Stimulated activated naive CD4-positive, alpha-beta T cell (primary cell): ENCODE measurements at regions not wholly inside any gene's neighbourhood (a gene's known extent, or its start where the extent isn't known, plus 50 kb on each side); places are given as distances from the start of the nearest gene placed in this dataset.
A peak's percentile ranks its signal among the peaks of the same experiment; 100 is the strongest.

Source experiments
- DNase-seq, 6 experiments: peaks; one replicate each; lab custom pipeline; 2025; lab: John Stamatoyannopoulos, UW

DNA sequence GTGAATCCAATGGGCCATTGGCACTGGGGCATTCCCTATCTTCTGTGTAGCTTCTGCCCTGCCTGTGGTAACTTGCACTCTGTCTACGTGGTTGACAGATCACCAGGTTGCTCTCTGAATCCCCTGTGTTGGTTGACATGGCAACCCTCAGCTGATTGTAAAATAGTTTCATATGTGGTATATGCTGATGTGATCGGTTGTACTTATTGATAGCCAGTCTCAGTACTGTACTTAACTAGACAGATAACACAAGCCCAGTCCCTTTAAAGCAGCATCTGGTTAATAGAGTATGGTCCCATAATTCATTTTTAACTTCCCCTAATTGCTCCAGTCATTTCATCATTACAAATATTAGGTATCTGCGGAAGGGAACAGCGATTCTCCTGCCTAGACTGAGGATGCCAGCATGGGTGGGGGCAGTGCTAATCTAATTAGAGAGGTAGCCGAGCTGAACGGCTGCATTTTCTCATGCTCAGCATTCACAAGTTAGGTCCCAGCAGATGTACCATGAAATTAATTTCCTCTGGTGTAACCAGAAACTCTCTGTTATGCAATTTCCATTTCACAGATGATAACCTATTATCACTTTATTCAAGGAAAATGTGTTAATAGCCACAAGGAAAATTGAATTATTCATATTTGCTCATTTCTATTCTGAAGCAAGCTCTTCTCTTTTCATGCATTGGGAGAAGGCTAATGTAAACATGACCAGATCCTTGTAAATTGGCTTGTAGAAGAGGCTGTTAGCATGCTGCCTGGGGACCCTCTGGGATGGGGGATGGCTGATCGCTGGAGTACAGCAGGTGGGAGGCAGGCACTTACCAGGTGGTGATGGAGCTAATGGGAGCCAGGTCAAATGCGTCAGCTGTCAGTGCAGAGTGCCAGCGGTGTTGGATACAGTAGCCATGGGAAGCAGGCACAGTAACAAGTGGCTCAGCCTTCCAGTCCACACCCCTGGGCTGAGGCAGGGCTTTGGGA is 608.3 kb downstream of the GALR1 start:
- no peak for DNase-seq

DNA sequence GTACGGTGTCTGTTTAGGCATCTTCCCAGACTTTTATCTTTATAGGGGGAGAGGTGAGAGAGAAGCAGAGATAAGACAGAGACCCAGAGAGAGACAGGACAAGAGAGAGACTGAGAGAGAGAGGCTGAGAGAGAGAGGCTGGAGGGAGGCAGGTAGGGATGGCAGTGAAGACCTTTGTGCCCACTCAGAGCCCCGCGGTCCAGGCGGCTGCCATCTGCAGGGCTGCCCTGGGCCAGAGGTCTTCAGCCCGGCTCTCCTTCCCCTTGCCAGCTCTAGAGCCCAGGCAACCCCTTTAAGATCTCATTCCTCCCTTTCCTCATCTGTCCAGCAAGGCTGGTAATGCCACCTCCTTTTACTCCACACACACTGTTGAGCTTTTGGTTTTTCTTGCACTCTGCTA is 610.0 kb downstream of the GALR1 start:
- no peak for DNase-seq

- no peak for DNase-seq
Observed at GRCh38 chr18:77862066-77862757, 612.6 kb downstream of the GALR1 start.

- no peak for DNase-seq
Observed at GRCh38 chr18:77865853-77866252, 616.2 kb downstream of the GALR1 start.

GRCh38 chr18:77866351-77866750 is 616.7 kb downstream of the GALR1 start:
- no peak for DNase-seq

GRCh38 chr18:77870199-77870598 is 620.6 kb downstream of the GALR1 start:
- no peak for DNase-seq

DNA sequence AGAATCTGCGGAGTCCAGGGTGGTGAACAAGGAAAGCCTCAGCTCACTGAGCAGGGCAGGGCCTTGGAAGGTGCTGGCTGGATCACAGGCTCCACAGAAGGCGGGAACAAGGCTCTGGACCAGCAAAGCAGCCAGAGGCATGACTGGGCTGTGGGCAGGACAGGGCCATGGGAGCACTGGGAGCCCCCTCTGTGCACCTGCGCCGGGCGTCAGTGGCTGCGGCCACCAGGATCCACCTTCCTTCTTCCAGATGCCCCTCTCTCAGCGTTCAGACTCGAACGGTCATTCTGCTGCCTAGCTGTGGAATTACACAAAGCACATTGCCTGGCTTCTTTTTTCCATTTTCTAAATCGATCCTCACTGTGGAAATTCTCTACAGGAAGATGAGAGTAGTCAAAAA is 621.2 kb downstream of the GALR1 start:
- no peak for DNase-seq

GRCh38 chr18:77872166-77872565 is 622.5 kb downstream of the GALR1 start:
- DNase-seq, result no peak

DNA sequence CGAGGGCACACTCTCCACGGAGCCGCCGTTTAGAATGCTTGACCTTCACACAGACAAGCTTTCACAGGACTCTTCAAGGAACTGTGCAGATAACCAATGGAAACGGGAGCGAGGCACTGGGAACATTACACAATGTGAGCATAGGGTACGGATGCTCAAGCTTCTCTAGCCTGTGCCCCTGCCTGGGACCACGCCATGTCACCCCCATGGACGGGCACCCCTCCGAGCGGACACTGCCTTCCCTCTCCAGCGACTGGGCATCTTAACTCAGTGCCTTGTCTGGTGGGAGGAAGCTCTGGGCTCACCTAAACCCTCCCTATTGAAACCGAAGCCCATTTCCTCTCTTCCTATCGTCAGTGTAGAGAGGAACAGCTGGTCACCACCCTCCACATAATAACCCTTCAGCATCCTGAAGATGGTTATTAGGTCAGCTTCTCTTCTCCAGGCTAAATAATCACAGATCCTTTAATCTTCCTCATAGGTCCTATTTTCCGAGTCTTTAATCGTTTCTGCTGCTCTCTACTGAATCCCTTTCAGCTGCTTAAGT is 626.7 kb downstream of the GALR1 start:
- no peak for DNase-seq

GRCh38 chr18:77879829-77880228 is 630.2 kb downstream of the GALR1 start:
- DNase-seq, result no peak

GRCh38 chr18:77884454-77884853 is 634.8 kb downstream of the GALR1 start:
- DNase-seq, result no peak

- no peak for DNase-seq
Observed at GRCh38 chr18:77894060-77894459, 644.4 kb downstream of the GALR1 start.

- DNase-seq, result no peak
Observed at GRCh38 chr18:77895250-77895649, 645.6 kb downstream of the GALR1 start.

DNA sequence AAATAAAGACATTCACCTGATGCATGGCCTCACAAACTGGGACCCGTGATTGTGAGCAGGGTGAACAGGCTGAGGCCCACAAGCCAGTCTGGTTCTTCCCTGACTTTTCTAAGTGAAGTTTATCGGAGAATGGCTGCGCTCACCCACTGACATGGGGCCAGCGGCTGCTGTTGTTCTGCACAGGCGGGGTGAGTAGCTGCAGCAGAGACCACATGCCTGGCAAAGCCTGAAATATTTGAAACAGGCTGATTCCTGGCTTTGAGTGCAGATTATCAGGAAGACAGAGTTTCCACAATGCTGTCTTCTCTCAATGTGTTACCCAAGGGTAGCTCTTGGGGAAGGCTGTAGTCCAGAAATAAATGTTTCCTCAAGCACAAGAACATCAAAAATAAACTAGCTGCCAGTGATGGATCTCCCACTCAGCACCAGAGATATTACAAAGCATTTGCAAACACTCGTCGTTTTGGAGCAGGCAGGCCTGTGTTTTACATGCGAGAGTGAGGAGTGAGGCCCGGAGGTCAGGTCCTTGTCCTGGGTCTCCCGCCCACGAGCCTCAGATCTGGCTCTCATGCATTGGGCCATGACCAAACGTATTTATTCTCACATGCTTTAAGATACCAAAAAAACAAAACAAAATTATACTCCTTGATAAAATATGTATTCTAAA is 647.1 kb downstream of the GALR1 start:
- DNase-seq, result no peak

- no peak for DNase-seq
Observed at GRCh38 chr18:77897606-77898005, 648.0 kb downstream of the GALR1 start.

GRCh38 chr18:77899972-77900754 is 650.5 kb downstream of the GALR1 start:
- peak in 5 of 6 experiments; percentile 29 to 53 (median 36) for DNase-seq

DNA sequence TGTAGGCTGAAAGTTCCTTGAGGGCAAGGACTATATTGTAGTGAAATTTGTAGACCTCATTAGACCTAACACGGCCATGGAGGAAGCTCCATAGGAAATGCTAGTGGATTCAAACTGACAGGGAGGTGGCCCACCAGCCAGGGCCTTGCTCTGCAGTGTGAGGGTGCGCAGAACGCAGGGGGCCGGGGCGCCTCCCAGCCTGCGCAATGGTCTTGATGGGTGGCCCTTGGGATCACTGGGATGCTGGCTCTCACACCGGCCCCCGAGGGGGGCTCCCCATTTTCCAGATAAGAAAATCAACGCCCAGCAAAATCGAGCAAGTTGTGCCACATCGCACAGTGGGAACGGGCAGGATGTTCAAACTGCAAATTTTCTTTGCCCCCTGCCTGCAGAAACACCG is 655.4 kb downstream of the GALR1 start:
- DNase-seq, result no peak

- no peak for DNase-seq
Observed at GRCh38 chr18:77905449-77906055, 655.9 kb downstream of the GALR1 start.

- DNase-seq, result no peak
Observed at GRCh38 chr18:77906103-77906892, 656.6 kb downstream of the GALR1 start.

- no peak for DNase-seq
Observed at GRCh38 chr18:77910347-77910746, 660.7 kb downstream of the GALR1 start.
